ENCODE measurements at regions not wholly inside any gene's neighbourhood (a gene's known extent, or its start where the extent isn't known, plus 50 kb on each side); places are given as distances from the start of the nearest gene placed in this dataset.
A peak's percentile ranks its signal among the peaks of the same experiment; 100 is the strongest.

- H3K9ac ChIP-seq, result no peak overlapping the region
- H3K27me3 Mint-ChIP-seq (ENCODE audit: insufficient read depth, low read depth), result no peaks in the 10 kb centered on the region
- H2AFZ ChIP-seq (replicated peaks), result no peak overlapping the region
- peaks cover 11% of the 10 kb centered on the region for H3K4me1 Mint-ChIP-seq
- TF ChIP-seq EZH2 (IDR thresholded peaks at IDR 0.05) (no peak), EZH2phosphoT487 (IDR thresholded peaks at IDR 0.05) (no peak), CTCF (IDR thresholded peaks at IDR 0.05) (no peak)
- no peaks in the 10 kb centered on the region for H3F3A ChIP-seq (ENCODE audit: low read depth)
- peaks cover 7% of the 10 kb centered on the region for H3K9me3 Mint-ChIP-seq
- no peak overlapping the region for H3K4me3 ChIP-seq
- H3K9me3 ChIP-seq (ENCODE audit: low read depth), result peaks cover 8% of the 10 kb centered on the region
- no peaks in the 10 kb centered on the region for H3K79me2 ChIP-seq (ENCODE audit: low read depth)
- no peaks in the 10 kb centered on the region for H3K36me3 Mint-ChIP-seq
- no peak overlapping the region for H3K27ac Mint-ChIP-seq
- H3K4me1 ChIP-seq, result peaks cover 9% of the 10 kb centered on the region
- H3K27me3 ChIP-seq, result no peaks in the 10 kb centered on the region
- no peak for DNase-seq (ENCODE audit: low spot score)
- no peaks in the 10 kb centered on the region for H3K36me3 ChIP-seq
- H3K4me3 Mint-ChIP-seq, result peak overlapping the region; percentile 2
- H3K4me2 ChIP-seq, result no peak overlapping the region
- no peak overlapping the region for H3K27ac ChIP-seq
- no peaks in the 10 kb centered on the region for H4K20me1 ChIP-seq (ENCODE audit: low read depth)
Observed at GRCh38 chr6:156281266-156281665, 495.9 kb upstream of the ARID1B start.

GRCh38 chr6:156280065-156280464 is 497.1 kb upstream of the ARID1B start:
- H3K36me3 Mint-ChIP-seq, result no peaks in the 10 kb centered on the region
- H3K27me3 Mint-ChIP-seq (ENCODE audit: insufficient read depth, low read depth), result no peaks in the 10 kb centered on the region
- H3K9ac ChIP-seq, result no peak overlapping the region
- H3K27ac Mint-ChIP-seq, result no peak overlapping the region
- TF ChIP-seq EZH2 (IDR thresholded peaks at IDR 0.05) (no peak), EZH2phosphoT487 (IDR thresholded peaks at IDR 0.05) (no peak), CTCF (IDR thresholded peaks at IDR 0.05) (no peak)
- no peak overlapping the region for H2AFZ ChIP-seq (replicated peaks)
- H3K4me1 ChIP-seq, result peaks cover 9% of the 10 kb centered on the region
- peaks cover 11% of the 10 kb centered on the region for H3K4me1 Mint-ChIP-seq
- H3K9me3 Mint-ChIP-seq, result peaks cover 7% of the 10 kb centered on the region
- DNase-seq (ENCODE audit: low spot score), result no peak
- no peak overlapping the region for H3K4me2 ChIP-seq
- H3F3A ChIP-seq (ENCODE audit: low read depth), result no peaks in the 10 kb centered on the region
- H3K27me3 ChIP-seq, result no peaks in the 10 kb centered on the region
- no peak overlapping the region for H3K4me3 Mint-ChIP-seq
- H3K27ac ChIP-seq, result no peak overlapping the region
- peaks cover 8% of the 10 kb centered on the region for H3K9me3 ChIP-seq (ENCODE audit: low read depth)
- no peaks in the 10 kb centered on the region for H4K20me1 ChIP-seq (ENCODE audit: low read depth)
- no peaks in the 10 kb centered on the region for H3K79me2 ChIP-seq (ENCODE audit: low read depth)
- no peaks in the 10 kb centered on the region for H3K36me3 ChIP-seq
- H3K4me3 ChIP-seq, result no peak overlapping the region

GRCh38 chr6:156279261-156279969 is 497.8 kb upstream of the ARID1B start:
- H3K9ac ChIP-seq, result no peak overlapping the region
- H3K4me3 Mint-ChIP-seq, result no peak overlapping the region

More at GRCh38 chr6:156279261-156279969, 497.8 kb upstream of the ARID1B start:
- Histone ChIP-seq H3K4me2 (no peak overlapping the region), H3K27me3 (no peaks in the 10 kb centered on the region), H2AFZ (replicated peaks) (no peak overlapping the region), H3K79me2 (ENCODE audit: low read depth) (no peaks in the 10 kb centered on the region), H3F3A (ENCODE audit: low read depth) (no peaks in the 10 kb centered on the region), H3K4me1 (peaks cover 6% of the 10 kb centered on the region), H3K9me3 (ENCODE audit: low read depth) (peaks cover 8% of the 10 kb centered on the region), H3K27ac (no peak overlapping the region), H3K36me3 (no peaks in the 10 kb centered on the region), H3K4me3 (no peak overlapping the region), H4K20me1 (ENCODE audit: low read depth) (no peaks in the 10 kb centered on the region)
- peaks cover 11% of the 10 kb centered on the region for H3K4me1 Mint-ChIP-seq
- TF ChIP-seq EZH2 (IDR thresholded peaks at IDR 0.05) (no peak), CTCF (IDR thresholded peaks at IDR 0.05) (no peak), EZH2phosphoT487 (IDR thresholded peaks at IDR 0.05) (no peak)
- H3K9me3 Mint-ChIP-seq, result peaks cover 7% of the 10 kb centered on the region
- H3K27ac Mint-ChIP-seq, result no peak overlapping the region
- H3K27me3 Mint-ChIP-seq (ENCODE audit: insufficient read depth, low read depth), result no peaks in the 10 kb centered on the region
- no peak for DNase-seq (ENCODE audit: low spot score)
- H3K36me3 Mint-ChIP-seq, result no peaks in the 10 kb centered on the region

Data from neural progenitor cell (in vitro differentiated cells).